WTC11 (cell line): ENCODE measurements at regions not wholly inside any gene's neighbourhood (a gene's known extent, or its start where the extent isn't known, plus 50 kb on each side); places are given as distances from the start of the nearest gene placed in this dataset.

Source experiments
- ATAC-seq: fragments of 200-7000 bp; cut with Tn5 transposase; 2 replicates; pipeline ENCODE4 v1.10.0; 2021; ENCODE audit warnings: mild to moderate bottlenecking, moderate library complexity
- CTCF ChIA-PET: fragments of 300-600 bp; sonication (Branson Sonifier 250); formaldehyde crosslinking; loops from one replicate; lab custom pipeline; 2021; ENCODE audit warnings: antibody characterized with exemption; lab: Charles Lee
- POLR2A ChIA-PET: fragments of 350-600 bp; sonication (Branson Sonifier 250); formaldehyde crosslinking; loops from one replicate; lab custom pipeline; 2021; ENCODE audit warnings: antibody characterized with exemption; lab: Charles Lee
- DNase-seq: peaks from one replicate; pipeline ENCODE4 v3.0.0; 2021; ENCODE audit warnings: low spot score
- H3K27ac Mint-ChIP-seq: 2 replicates; pipeline ENCODE4 v1.8.0; 2021; ENCODE audit warnings: mixed read lengths
- H3K27me3 Mint-ChIP-seq: 2 replicates; pipeline ENCODE4 v1.8.0; 2021; ENCODE audit warnings: low read depth, mild to moderate bottlenecking, moderate library complexity, mixed read lengths
- H3K36me3 Mint-ChIP-seq: 2 replicates; pipeline ENCODE4 v1.8.0; 2021; ENCODE audit warnings: mixed read lengths
- H3K4me1 Mint-ChIP-seq: 2 replicates; pipeline ENCODE4 v1.8.0; 2022; ENCODE audit warnings: mixed read lengths
- H3K4me3 Mint-ChIP-seq: 2 replicates; pipeline ENCODE4 v1.8.0; 2021; ENCODE audit warnings: mild to moderate bottlenecking, moderate library complexity, mixed read lengths
- H3K9me3 Mint-ChIP-seq: 2 replicates; pipeline ENCODE4 v1.8.0; 2021; ENCODE audit warnings: mixed read lengths
- AFF4 ChIP-seq: sonication (generic); formaldehyde crosslinking; IDR thresholded peaks from 2 replicates; pipeline ENCODE4 v1.8.1; 2023; ENCODE audit warnings: mild to moderate bottlenecking, missing genetic modification reagents, borderline replicate concordance
- GRHL2 ChIP-seq: fragments of 250-450 bp; sonication (Bioruptor Pico); IDR thresholded peaks from 2 replicates; pipeline ENCODE4 v1.8.0; 2022; ENCODE audit warnings: mild to moderate bottlenecking, moderate library complexity; ENCODE audit not compliant: insufficient replicate concordance, severe bottlenecking
- HMGXB4 ChIP-seq: sonication (generic); formaldehyde crosslinking; IDR thresholded peaks from 2 replicates; pipeline ENCODE4 v1.8.1; 2023; ENCODE audit warnings: mild to moderate bottlenecking, moderate library complexity, missing genetic modification reagents
- JAZF1 ChIP-seq: fragments of 250-450 bp; sonication (Bioruptor Pico); IDR thresholded peaks from 2 replicates; pipeline ENCODE4 v1.9.0; 2021; ENCODE audit warnings: moderate library complexity, mild to moderate bottlenecking, inconsistent platforms
- MYBL2 ChIP-seq: sonication (generic); formaldehyde crosslinking; IDR thresholded peaks from 2 replicates; pipeline ENCODE4 v1.8.1; 2023; ENCODE audit warnings: mild to moderate bottlenecking, moderate library complexity, missing genetic modification reagents
- RELA ChIP-seq: sonication (generic); formaldehyde crosslinking; IDR thresholded peaks from 2 replicates; pipeline ENCODE4 v1.8.1; 2022; ENCODE audit warnings: missing genetic modification reagents, mild to moderate bottlenecking, borderline replicate concordance
- SP1 ChIP-seq: sonication (generic); formaldehyde crosslinking; conservative IDR thresholded peaks from 2 replicates; pipeline ENCODE4 v1.8.1; 2022; ENCODE audit warnings: missing genetic modification reagents
- STAT6 ChIP-seq: sonication (generic); formaldehyde crosslinking; conservative IDR thresholded peaks from 2 replicates; pipeline ENCODE4 v1.8.1; 2023; ENCODE audit warnings: mild to moderate bottlenecking, low read depth, missing genetic modification reagents, moderate library complexity
- USF1 ChIP-seq: sonication (generic); formaldehyde crosslinking; IDR thresholded peaks from 2 replicates; pipeline ENCODE4 v1.8.0; 2022; ENCODE audit warnings: mild to moderate bottlenecking, missing genetic modification reagents
- ZBTB21 ChIP-seq: sonication (generic); formaldehyde crosslinking; IDR thresholded peaks from 2 replicates; pipeline ENCODE4 v1.8.1; 2023; ENCODE audit warnings: mild to moderate bottlenecking, missing genetic modification reagents, borderline replicate concordance
- ZNF416 ChIP-seq: fragments of 250-450 bp; sonication (Bioruptor Pico); IDR thresholded peaks from 2 replicates; pipeline ENCODE4 v1.9.0; 2021; ENCODE audit warnings: mild to moderate bottlenecking, inconsistent platforms
- ZNF512 ChIP-seq: sonication (generic); formaldehyde crosslinking; IDR thresholded peaks from 2 replicates; pipeline ENCODE4 v1.8.1; 2022; ENCODE audit warnings: missing genetic modification reagents, borderline replicate concordance
- TF ChIP-seq, protein P1 (sequence below): sonication (generic); formaldehyde crosslinking; IDR thresholded peaks from 2 replicates; pipeline ENCODE4 v1.8.0; 2022; ENCODE audit warnings: missing genetic modification reagents
- TF ChIP-seq, protein P2 (sequence below): sonication (generic); formaldehyde crosslinking; IDR thresholded peaks from 2 replicates; pipeline ENCODE4 v1.8.1; 2023; ENCODE audit warnings: mild to moderate bottlenecking, missing genetic modification reagents

DNA sequence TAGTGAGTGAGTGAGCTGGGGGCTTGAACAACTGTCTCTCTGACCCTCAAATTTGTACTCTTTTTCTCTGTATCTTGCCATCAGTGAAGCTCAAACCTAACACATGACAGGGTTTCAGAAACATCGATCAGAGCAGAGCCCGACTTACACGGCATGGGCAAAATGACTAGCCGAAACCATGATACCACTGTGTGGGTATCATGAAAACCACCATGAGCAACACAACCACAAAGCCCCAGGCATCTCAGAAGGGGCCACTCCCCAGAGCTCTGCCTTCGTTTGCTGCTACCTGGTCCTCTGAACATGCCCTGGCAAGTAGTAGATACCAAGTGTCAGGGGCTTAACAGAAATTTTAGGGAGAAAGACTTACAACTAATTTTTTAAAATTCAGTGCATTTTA, 308.5 kb downstream of the WDR11 start:
- CTCF ChIA-PET, result no interaction called here

More for the DNA sequence above, 308.5 kb downstream of the WDR11 start:
- H3K27ac Mint-ChIP-seq, result no peak overlapping the region
- no peaks in the 10 kb centered on the region for H3K27me3 Mint-ChIP-seq
- H3K9me3 Mint-ChIP-seq, result peaks cover 6% of the 10 kb centered on the region
- no peak for ATAC-seq
- no peak for TF ChIP-seq USF1 (CRISPR knock-in tag)
- no peak for TF ChIP-seq AFF4
- TF ChIP-seq HMGXB4, result no peak
- no peak for TF ChIP-seq ZBTB21 (CRISPR knock-in tag)
- TF ChIP-seq, protein P1, sequence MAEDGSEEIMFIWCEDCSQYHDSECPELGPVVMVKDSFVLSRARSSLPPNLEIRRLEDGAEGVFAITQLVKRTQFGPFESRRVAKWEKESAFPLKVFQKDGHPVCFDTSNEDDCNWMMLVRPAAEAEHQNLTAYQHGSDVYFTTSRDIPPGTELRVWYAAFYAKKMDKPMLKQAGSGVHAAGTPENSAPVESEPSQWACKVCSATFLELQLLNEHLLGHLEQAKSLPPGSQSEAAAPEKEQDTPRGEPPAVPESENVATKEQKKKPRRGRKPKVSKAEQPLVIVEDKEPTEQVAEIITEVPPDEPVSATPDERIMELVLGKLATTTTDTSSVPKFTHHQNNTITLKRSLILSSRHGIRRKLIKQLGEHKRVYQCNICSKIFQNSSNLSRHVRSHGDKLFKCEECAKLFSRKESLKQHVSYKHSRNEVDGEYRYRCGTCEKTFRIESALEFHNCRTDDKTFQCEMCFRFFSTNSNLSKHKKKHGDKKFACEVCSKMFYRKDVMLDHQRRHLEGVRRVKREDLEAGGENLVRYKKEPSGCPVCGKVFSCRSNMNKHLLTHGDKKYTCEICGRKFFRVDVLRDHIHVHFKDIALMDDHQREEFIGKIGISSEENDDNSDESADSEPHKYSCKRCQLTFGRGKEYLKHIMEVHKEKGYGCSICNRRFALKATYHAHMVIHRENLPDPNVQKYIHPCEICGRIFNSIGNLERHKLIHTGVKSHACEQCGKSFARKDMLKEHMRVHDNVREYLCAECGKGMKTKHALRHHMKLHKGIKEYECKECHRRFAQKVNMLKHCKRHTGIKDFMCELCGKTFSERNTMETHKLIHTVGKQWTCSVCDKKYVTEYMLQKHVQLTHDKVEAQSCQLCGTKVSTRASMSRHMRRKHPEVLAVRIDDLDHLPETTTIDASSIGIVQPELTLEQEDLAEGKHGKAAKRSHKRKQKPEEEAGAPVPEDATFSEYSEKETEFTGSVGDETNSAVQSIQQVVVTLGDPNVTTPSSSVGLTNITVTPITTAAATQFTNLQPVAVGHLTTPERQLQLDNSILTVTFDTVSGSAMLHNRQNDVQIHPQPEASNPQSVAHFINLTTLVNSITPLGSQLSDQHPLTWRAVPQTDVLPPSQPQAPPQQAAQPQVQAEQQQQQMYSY (CRISPR knock-in tag), result no peak
- TF ChIP-seq RELA, result no peak
- no peak for TF ChIP-seq ZNF416 (CRISPR knock-in tag)
- TF ChIP-seq SP1 (CRISPR knock-in tag), result no peak
- no peak for TF ChIP-seq GRHL2 (CRISPR knock-in tag)
- no peak for TF ChIP-seq JAZF1 (CRISPR knock-in tag)
- TF ChIP-seq, protein P2, sequence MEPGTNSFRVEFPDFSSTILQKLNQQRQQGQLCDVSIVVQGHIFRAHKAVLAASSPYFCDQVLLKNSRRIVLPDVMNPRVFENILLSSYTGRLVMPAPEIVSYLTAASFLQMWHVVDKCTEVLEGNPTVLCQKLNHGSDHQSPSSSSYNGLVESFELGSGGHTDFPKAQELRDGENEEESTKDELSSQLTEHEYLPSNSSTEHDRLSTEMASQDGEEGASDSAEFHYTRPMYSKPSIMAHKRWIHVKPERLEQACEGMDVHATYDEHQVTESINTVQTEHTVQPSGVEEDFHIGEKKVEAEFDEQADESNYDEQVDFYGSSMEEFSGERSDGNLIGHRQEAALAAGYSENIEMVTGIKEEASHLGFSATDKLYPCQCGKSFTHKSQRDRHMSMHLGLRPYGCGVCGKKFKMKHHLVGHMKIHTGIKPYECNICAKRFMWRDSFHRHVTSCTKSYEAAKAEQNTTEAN (CRISPR knock-in tag), result no peak
- TF ChIP-seq MYBL2 (CRISPR knock-in tag), result no peak
- TF ChIP-seq ZNF512 (CRISPR knock-in tag), result no peak
- TF ChIP-seq STAT6 (CRISPR knock-in tag), result no peak
- no peak for DNase-seq
- POLR2A ChIA-PET, result no interaction called here
- H3K36me3 Mint-ChIP-seq, result no peaks in the 10 kb centered on the region
- no peaks in the 10 kb centered on the region for H3K4me1 Mint-ChIP-seq
- no peak overlapping the region for H3K4me3 Mint-ChIP-seq
